DOHH2 (cell line): ENCODE measurements at regions not wholly inside any gene's neighbourhood (a gene's known extent, or its start where the extent isn't known, plus 50 kb on each side); places are given as distances from the start of the nearest gene placed in this dataset.

Experiments used
- H3F3A ChIP-seq: fragments of 200-600 bp; sonication (generic), shearing (Covaris generic); 2 replicates; pipeline ENCODE4 v1.6.0; 2016; ENCODE audit warnings: antibody characterized with exemption, mild to moderate bottlenecking; ENCODE audit not compliant: control insufficient read depth, insufficient read depth
- H3K27ac ChIP-seq: fragments of 200-600 bp; sonication (generic); 2 replicates; pipeline ENCODE4 v1.5.1; 2014; ENCODE audit warnings: low read depth, mild to moderate bottlenecking, low read length, moderate library complexity
- H3K27me3 ChIP-seq: fragments of 200-600 bp; sonication (generic); 2 replicates; pipeline ENCODE4 v1.6.1; 2014; ENCODE audit warnings: mild to moderate bottlenecking, low read length, mixed read lengths; ENCODE audit not compliant: control insufficient read depth
- H3K36me3 ChIP-seq: fragments of 200-600 bp; sonication (generic); 2 replicates; pipeline ENCODE4 v1.6.1; 2014; ENCODE audit warnings: mild to moderate bottlenecking, low read length, moderate library complexity, mixed read lengths; ENCODE audit not compliant: control insufficient read depth
- H3K4me1 ChIP-seq: fragments of 200-600 bp; sonication (generic); 2 replicates; pipeline ENCODE4 v1.6.1; 2014; ENCODE audit warnings: mild to moderate bottlenecking, low read length, mixed read lengths; ENCODE audit not compliant: control insufficient read depth
- H3K4me2 ChIP-seq: fragments of 200-600 bp; sonication (generic); 2 replicates; pipeline ENCODE4 v1.6.0; 2014; ENCODE audit warnings: mild to moderate bottlenecking, low read length, moderate library complexity
- H3K4me3 ChIP-seq: fragments of 200-600 bp; sonication (generic); 2 replicates; pipeline ENCODE4 v1.5.1; 2014; ENCODE audit warnings: mild to moderate bottlenecking, low read length, mixed read lengths
- H3K79me2 ChIP-seq: fragments of 200-600 bp; sonication (generic); 2 replicates; pipeline ENCODE4 v1.6.1; 2014; ENCODE audit warnings: mild to moderate bottlenecking, low read length, mixed read lengths; ENCODE audit not compliant: control insufficient read depth
- H3K9me2 ChIP-seq: fragments of 200-600 bp; sonication (generic); replicated peaks from 2 replicates; pipeline ENCODE4 v1.6.1; 2014; ENCODE audit warnings: mild to moderate bottlenecking, low read length, mixed read lengths; ENCODE audit not compliant: control insufficient read depth
- H3K9me3 ChIP-seq: fragments of 200-600 bp; sonication (generic); 2 replicates; pipeline ENCODE4 v1.6.1; 2014; ENCODE audit warnings: antibody characterized with exemption, low read length, mixed read lengths; ENCODE audit not compliant: control insufficient read depth, insufficient read depth
- H4K20me1 ChIP-seq: fragments of 200-600 bp; sonication (generic); 2 replicates; pipeline ENCODE4 v1.6.0; 2014; ENCODE audit warnings: low read depth, mild to moderate bottlenecking, antibody characterized with exemption, low read length, moderate library complexity; ENCODE audit not compliant: control insufficient read depth, insufficient read depth
- CTCF ChIP-seq: fragments of 200-600 bp; sonication (generic); IDR thresholded peaks from one replicate; pipeline ENCODE4 v1.5.1; 2014; ENCODE audit warnings: antibody characterized with exemption, mild to moderate bottlenecking, low read depth, low read length; ENCODE audit not compliant: poor library complexity, severe bottlenecking
- EZH2phosphoT487 ChIP-seq: fragments of 200-600 bp; sonication (generic); IDR thresholded peaks from 2 replicates; pipeline ENCODE4 v1.6.1; 2017; ENCODE audit warnings: borderline replicate concordance, mild to moderate bottlenecking, antibody characterized with exemption, low read length, moderate library complexity, mixed read lengths

GRCh38 chr14:50001151-50001998 is 108.5 kb downstream of the ARF6 start:
- Histone ChIP-seq H3K4me2 (peak overlapping the region; percentile 75), H3K4me1 (peaks cover 53% of the 10 kb centered on the region), H3K27me3 (no peaks in the 10 kb centered on the region), H3K4me3 (peak overlapping the region; percentile 71), H3K79me2 (no peaks in the 10 kb centered on the region; the same call in 1 of the 2 replicates), H3K9me2 (no peaks in the 10 kb centered on the region), H3F3A (peaks cover 26% of the 10 kb centered on the region), H3K9me3 (no peaks in the 10 kb centered on the region), H4K20me1 (no peaks in the 10 kb centered on the region), H3K36me3 (no peaks in the 10 kb centered on the region), H3K27ac (peak overlapping the region; percentile 81)
- no peak for TF ChIP-seq CTCF
- no peak for TF ChIP-seq EZH2phosphoT487

- H3K4me3 ChIP-seq, result peak overlapping the region; percentile 71
- peaks cover 26% of the 10 kb centered on the region for H3F3A ChIP-seq
- H3K27ac ChIP-seq, result peak overlapping the region; percentile 81
- H3K4me2 ChIP-seq, result peak overlapping the region; percentile 75
- H3K9me2 ChIP-seq, result no peaks in the 10 kb centered on the region
- no peaks in the 10 kb centered on the region for H3K27me3 ChIP-seq
- no peaks in the 10 kb centered on the region; the same call in 1 of the 2 replicates for H3K79me2 ChIP-seq
- no peaks in the 10 kb centered on the region for H3K9me3 ChIP-seq
- TF ChIP-seq EZH2phosphoT487 (no peak), CTCF (no peak)
- H4K20me1 ChIP-seq, result no peaks in the 10 kb centered on the region
- no peaks in the 10 kb centered on the region for H3K36me3 ChIP-seq
- H3K4me1 ChIP-seq, result peaks cover 53% of the 10 kb centered on the region
These were observed 109.4 kb downstream of the ARF6 start for GRCh38 chr14:50001999-50002925.

GRCh38 chr14:50002926-50003212 is 110.0 kb downstream of the ARF6 start:
- H3K27ac ChIP-seq, result peak overlapping the region; percentile 81
- peaks cover 53% of the 10 kb centered on the region for H3K4me1 ChIP-seq
- peaks cover 26% of the 10 kb centered on the region for H3F3A ChIP-seq
- H3K4me2 ChIP-seq, result peak overlapping the region; percentile 75
- H3K36me3 ChIP-seq, result no peaks in the 10 kb centered on the region
- peak overlapping the region; percentile 71 for H3K4me3 ChIP-seq
- H3K9me2 ChIP-seq, result no peaks in the 10 kb centered on the region
- H3K79me2 ChIP-seq, result no peaks in the 10 kb centered on the region; the same call in 1 of the 2 replicates
- H3K9me3 ChIP-seq, result no peaks in the 10 kb centered on the region
- no peaks in the 10 kb centered on the region for H3K27me3 ChIP-seq
- H4K20me1 ChIP-seq, result no peaks in the 10 kb centered on the region
- no peak for TF ChIP-seq CTCF
- no peak for TF ChIP-seq EZH2phosphoT487
